Astrocyte (in vitro differentiated cells and primary cell): ENCODE measurements at regions not wholly inside any gene's neighbourhood (a gene's known extent, or its start where the extent isn't known, plus 50 kb on each side); places are given as distances from the start of the nearest gene placed in this dataset.

Source experiments
- CTCF ChIP-seq: IDR thresholded peaks from 2 replicates; pipeline ENCODE4 v1.5.1; 2011; ENCODE audit warnings: low read depth, mild to moderate bottlenecking, inconsistent platforms, low read length, moderate library complexity; ENCODE audit not compliant: insufficient read depth
- EZH2 ChIP-seq: IDR thresholded peaks from 2 replicates; pipeline ENCODE4 v1.6.1; 2012; ENCODE audit warnings: mild to moderate bottlenecking, low read length, inconsistent platforms; ENCODE audit not compliant: insufficient read depth

GRCh38 chr3:178386401-178386800 is 149.8 kb upstream of the KCNMB2 start:
- no peak for TF ChIP-seq CTCF
- no peak for TF ChIP-seq EZH2
